Endometrium (tissue), 2 donors: ENCODE measurements at regions not wholly inside any gene's neighbourhood (a gene's known extent, or its start where the extent isn't known, plus 50 kb on each side); places are given as distances from the start of the nearest gene placed in this dataset.
"Not testable (repeated sequence)": the region's sequence is repeated elsewhere in the genome, so short reads cannot be mapped to it uniquely, and the experiment has no call there.

Experiments used
- FAIRE-seq: peaks from 2 replicates; lab custom pipeline; 2012; peaks lifted over from hg19 to GRCh38; lab: Jason Lieb, UNC
- donor health status: control.
- donor health status: control.

DNA sequence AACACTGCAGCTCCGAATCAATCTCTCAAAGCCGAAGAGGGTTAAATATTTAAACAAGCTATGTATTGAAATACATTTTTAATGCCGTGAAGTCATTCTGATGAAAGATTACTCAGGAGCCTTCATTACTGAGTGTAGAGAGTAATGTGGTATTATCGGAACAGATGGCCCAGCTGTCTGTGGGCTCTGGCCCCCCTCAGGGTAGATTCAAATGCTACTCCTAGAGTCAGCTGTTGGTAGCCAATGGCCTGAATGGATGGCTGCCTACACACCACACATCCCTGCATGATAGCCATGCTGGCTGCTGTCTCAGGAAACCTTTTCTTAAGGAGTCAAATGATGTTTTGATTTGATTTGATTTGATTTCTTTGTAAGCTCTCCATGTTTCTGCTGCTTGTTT, 732.3 kb upstream of the CELF4 start:
- FAIRE-seq, result no peak

DNA sequence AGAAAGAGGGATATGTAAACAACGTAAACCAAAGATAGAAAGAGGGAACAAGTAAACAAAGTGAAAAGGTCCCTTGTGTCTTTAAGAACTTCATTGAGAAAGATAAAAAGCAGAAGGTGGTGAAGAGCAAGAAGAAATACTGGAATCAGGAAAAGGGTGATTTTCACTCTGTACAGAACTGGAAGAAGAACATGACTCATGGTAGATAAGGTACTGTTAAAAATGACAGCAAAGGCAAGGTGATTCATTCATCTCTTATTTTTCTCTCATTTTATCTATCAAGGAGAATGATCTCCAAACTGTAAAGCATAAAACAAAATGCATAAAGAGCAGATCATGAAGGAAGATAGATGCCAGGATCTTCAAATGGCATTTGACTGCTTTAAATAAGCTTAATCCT, 724.6 kb upstream of the CELF4 start:
- FAIRE-seq, result no peak

DNA sequence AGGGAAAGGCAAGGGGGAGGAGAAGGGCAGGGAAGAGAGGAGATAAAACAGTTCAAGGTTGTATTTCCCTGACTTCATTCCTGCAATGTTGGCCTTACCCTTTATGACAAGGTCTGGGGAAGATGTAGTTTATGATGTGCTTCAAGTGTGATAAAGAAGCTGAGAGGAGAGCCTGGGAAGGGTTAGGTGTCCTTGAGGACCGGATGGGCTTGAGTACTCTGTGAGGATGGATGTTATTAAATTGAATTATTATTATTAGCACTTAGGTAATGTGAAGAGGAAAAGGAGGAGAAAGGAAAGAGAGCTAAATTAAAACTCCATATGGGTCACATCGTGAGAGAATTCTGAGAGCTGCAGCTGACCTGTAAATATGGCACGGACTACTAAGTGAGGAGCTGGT, 719.4 kb upstream of the CELF4 start:
- no peak for FAIRE-seq

DNA sequence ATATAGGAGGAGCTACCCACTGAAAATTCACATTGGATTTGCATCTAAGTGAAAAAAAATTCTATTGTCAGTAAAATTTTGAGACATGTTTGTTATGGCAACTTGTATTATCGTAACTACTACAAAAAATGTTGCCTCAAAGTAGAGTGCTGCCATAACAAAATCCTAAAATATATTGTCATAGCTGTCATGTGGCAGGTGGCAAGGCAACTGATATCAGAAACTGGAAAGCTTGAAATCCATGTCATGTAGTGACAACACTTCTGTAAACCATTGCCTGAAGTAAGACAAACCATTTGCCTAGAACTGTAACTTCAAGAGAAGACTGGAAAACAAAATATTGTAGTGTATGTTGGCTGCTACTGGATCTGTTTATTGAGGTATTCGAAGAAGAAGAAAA, 697.5 kb upstream of the CELF4 start:
- FAIRE-seq, result no peak

DNA sequence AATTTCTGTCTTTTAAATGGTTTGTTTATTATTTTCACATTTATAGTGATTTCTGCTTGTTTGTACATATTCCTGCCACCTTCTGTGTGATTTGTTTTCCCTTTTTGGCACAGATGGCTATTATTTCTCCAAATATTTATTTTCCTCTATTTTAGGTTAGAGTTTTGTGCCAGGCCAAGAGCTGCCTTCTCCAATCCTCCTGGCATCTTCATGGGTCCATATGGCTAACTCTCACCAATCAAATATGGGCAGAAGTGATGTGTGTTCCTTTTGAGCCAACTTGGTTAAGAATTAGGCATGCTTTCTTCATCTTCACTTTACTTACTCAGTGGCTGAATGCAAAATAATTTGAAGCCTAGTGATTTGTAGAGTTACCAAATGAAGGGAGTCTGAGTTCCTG, 697.1 kb upstream of the CELF4 start:
- no peak for FAIRE-seq

DNA sequence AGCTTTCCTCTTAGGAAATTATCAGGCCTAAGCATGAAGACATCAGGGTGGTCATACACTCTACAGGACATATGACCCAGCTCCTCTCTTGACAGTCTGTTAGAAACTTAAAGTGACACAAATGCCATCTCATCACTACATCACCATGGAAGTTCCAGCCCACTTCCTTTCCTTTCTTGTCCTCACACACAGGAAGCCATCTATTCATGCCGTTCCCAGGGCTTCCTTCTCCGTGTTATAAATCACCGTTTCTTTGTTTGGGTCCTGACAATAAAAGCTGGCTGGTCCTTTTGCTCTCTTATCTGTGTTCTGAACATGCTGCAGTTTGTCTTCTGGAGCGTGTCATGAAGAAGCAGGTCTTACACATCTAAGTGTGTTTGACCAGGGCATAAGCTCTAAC, 692.1 kb upstream of the CELF4 start:
- FAIRE-seq, result no peak

DNA sequence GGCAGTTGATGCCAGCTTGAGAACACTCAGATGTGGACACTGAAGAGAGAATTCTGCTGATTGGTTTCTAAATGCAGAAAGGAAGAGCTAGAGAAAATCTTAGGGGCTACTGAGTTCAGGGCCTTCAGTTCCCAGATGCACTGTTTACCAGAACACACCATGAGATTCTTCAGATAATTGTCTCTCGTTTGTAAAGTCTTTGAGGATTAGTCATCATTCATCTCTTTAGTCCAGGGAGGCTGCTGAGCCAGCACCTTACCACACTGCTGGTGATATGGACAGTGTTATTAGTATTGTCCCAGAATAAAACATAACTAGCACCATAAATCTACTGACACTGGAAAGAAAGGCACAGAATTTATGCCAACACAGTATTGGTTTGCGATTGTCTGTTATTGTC, 690.8 kb upstream of the CELF4 start:
- FAIRE-seq, result no peak

DNA sequence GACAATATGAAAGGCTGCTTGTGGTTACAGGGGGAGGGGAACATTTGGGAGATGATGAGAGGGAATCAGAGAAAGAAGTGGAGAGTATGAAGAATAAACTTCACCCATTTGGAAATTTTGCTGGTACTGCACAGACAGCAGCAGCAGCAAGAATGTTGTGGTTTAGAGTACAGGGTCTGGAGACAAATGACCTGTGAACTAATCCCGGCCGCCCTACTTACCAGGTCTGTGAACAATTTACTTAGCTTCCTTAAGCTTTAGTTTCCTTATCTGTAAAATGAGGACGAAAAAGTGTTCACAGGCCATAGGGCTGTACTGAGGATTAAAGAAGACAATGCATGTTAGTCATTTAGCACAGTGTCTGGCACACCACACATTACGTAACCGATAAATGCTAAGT, 685.4 kb upstream of the CELF4 start:
- no peak for FAIRE-seq

DNA sequence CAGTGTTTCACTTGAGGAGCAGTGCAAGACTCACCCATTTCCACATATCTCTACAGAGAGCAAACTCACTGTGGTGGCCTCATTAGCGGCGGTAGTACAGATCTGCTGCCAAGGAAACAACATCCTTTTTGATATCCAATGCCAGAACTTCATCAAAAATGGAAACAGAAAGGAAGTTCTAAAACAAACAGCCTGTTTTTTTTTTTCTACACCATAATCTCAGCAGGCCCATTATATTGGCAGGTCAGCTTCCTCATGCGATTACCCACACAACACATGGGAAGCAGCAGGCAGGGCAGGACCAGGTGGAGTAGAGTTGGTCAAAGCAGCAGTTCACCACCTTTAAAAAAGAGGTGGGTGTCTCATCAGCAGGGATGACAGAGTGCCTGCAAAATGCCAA, 678.9 kb upstream of the CELF4 start:
- no peak for FAIRE-seq

DNA sequence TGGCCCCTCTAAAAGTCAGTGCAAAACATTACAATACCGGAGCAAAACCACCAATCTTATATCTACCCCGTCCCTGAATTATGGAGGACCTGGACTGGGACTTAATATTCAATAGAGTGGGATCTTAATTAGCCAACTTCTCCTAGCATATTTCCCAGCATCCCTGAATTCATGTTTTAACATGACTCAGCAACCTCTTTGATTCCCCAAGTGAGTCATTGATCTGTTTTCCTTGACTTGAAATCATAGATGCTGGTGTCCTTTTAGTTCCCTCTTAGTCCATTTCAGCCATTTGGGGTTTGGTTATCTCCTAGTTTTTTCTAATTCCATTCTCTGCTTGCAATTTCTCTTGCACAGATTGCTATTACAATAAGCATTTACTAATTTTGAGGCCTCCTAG, 677.7 kb upstream of the CELF4 start:
- FAIRE-seq, result no peak

DNA sequence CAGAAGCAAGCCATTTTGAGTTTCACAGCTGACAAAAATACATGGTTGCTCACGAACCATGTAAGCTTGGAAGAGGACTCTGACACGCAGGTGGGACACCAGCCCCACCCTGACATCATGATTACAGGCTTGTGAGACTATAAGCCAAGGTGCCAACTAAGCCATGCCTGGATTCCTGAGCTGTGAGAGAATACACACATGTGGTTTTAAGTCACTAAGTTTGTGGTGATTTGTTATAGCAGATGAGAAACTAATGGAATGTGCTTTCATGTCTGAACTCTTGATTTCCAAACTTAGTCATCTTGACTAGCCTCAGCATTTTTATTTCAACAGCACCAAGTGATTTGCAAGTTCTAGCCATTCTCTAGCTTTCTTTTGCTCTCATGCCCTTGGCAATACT, 676.1 kb upstream of the CELF4 start:
- no peak for FAIRE-seq

DNA sequence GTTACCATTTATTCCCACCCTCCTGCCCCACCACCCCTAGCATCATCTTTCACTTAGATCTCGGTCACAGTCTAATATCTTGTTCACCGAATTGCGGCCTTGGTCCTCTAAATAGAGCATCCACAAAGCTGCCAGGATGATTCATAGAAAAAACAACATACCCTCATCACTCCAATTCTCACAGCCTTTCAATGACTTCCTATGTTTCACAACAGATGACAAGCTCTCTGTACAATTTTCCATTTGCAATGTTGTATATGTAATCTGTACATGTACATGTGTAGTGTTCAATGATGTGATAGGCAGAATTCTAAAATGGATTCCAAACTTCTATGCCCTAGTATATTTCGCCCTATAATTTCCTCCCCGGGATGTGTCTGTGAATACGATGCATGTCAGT, 675.6 kb upstream of the CELF4 start:
- FAIRE-seq, result no peak

DNA sequence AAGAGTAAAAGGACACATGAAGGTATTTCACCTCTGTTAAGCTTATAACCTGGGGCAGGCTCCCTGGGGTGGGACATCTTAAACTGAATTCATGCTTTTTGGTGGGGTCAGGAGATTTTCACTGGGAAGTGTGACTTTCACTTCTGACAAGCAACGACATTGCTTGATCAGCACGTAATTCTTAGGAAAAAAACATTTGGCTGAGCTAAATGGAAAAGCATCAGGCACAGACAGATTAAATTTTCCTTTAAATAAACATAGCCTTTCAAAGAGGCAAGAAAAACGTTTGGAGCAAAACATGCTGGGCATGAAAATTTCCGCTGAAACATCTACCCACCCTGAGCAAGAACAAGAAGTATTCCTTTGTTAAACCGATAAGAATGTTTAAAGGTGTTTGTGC, 674.0 kb upstream of the CELF4 start:
- FAIRE-seq, result no peak

DNA sequence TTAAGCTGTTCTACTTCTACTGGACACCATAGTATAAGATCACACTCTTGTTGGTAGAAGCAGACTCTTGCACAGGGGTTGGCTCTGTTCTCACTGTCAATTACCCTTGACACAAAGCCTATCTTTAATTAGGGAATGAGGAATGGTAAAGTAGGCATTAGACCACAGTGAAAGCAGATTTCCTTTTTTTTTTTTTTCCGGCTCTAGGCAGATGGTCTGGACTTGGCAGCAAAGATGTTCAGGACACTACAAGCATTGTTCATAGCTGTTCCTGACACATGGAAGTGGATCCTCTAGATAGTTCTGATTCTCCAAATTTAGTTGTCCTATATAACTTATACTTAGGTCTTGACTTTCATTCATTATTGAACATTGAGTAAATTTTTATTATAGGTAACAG, 672.2 kb upstream of the CELF4 start:
- no peak for FAIRE-seq

DNA sequence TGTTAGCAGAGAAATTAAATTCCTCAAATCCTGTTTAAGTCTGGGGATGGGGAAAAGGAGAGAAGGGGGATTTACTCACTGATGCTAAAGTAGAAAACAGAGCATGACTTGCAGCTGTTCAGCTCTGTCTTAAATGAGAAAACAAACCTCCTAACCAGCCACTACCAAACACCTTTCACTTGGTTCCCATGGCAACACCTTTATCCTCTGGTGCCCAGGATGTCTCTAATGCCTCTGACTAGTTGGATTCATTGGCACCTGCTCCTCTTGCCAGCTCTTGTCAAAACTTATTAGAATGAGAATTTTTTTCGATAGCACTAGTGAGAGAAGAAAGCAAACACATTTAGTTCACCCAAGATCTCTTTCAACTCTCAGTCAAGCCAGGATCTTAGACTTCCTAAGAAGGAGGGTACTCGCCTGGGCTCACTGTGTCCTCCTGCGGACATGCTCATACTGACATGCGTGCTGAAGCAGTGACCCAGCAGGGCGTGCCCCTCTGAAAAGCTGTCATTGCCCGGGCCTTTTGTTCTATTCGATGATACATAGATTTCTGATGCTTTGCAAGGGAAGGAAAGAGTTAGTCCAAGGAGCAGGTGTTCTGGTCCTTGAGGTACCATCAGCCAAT, 656.0 kb upstream of the CELF4 start:
- FAIRE-seq, result no peak

DNA sequence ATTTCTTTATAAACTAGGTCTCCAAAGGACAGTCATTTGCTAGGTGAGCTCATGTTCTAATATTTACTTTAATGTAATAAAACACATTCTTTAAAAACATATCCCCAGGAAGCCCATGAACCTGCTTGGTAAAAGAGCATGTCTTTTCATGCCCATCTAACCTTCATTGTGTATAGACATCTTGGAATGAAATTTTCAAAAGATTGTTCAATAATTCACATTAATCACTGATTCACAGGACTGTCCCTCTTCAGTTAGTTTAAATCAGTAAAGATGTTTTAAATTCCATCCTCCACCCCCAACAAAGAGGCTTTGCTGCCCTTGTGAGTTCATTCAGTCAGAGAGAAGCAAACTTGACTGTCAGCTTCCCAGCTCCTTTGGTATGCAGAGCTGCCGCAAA, 633.4 kb upstream of the CELF4 start:
- no peak for FAIRE-seq

DNA sequence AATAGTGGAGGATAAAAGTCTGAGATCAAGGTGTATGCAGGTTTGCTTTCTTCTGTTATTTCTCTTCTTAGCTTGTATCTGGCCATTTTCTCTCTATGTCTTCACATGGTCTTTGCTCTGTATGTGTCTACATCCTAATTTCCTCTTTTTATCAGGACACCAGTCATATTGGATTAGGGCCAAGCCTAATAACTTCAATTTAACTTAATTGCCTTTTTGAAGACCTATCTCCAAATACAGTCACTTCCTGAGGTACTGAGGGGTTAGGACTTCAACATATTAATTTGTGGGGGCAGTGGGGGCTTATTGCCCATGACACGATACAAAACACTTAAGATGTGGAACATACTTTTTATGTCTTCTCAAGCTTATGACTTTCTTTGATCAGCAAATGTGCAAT, 632.9 kb upstream of the CELF4 start:
- FAIRE-seq, result no peak

DNA sequence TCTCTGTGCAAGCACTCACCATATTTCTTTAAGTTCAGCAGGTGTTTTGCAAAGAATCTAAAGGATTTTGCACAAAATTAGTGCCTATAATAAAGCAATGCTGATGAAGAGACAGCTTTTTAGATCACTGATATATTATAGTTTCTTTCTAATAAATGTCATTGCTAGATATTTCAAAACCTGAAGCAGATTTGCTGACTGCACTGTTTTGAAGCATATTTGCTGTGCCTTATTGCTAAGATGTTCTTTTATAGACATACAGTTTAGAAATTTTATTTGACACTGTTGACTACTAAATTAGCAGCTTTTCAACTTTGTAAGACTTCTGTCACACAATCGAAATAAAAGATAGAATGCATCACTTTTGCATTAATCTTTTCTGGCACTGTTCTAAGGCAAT, 620.9 kb upstream of the CELF4 start:
- no peak for FAIRE-seq

DNA sequence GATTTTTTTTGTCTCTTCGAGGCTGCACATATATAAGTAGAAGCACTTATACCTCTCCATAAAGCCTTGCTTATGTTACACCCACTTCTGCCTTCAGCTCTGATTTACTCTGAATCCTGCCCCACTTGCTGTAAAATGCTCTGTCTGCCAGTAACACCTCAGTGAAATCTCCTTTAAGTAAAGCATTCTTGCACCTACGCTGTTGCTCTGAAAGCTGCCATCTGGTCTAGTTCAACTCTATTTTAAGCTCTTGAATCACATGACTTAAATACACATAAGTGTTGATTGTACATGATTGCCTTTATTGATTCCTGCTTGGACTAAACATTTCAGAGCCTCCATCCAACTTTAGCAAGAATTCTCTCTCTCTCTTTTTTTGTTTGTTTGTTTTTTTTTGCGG, 609.0 kb upstream of the CELF4 start:
- FAIRE-seq, result no peak

DNA sequence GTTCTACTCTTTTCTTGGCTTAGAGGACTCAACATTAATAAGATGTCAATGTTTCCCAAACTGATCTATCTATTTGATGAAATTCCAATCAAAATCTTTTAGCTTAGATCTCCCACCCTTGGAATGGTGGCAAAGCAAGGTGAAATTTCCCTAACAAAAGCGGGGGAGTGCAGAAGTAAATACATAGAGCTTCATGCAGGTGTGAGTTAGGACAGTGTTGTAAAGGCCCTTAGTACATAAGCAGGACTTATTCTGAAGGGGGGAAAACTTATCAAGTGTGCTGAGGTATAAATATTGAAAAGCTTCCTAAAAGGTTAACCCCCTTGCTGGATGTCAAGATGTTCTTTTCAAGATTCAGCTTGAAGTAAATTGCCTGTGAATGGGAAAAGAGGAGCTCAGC, 608.6 kb upstream of the CELF4 start:
- no peak for FAIRE-seq

DNA sequence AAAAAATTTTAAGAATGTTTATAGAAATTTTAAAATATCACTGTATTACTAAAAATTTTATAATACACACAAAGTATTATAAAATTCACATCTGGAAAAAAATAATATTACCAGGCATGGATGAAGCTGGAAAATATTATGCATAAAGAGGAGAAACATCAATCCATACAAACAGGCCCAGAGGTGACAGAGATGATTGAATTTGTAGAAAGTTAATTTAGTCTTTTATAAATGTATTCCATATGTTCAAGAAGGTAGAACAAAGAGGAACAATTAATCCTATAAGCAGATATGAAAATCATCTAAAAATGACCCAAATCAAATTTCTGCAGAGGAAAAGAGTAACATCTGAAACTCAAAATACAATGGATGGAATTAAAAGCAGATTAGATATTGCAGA, 605.2 kb upstream of the CELF4 start:
- FAIRE-seq, result no peak

DNA sequence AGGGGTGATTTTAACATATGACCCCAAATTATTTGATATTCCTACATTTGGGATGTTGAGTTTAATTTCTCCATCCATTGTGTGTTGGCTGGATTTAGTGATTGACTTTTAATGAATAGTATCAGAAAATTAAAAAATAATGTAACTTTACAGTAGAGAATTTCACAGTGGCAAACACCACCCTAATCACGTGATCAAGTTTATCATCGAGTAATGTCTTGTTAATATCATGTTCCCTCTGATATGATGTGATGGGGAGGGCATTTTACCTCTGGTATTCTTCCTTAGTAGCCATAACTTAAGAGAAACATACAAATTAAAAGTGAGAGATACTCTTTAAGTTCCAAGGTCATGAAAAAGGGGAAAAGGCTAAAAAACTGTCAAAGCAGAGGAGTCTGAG, 602.0 kb upstream of the CELF4 start:
- no peak for FAIRE-seq

DNA sequence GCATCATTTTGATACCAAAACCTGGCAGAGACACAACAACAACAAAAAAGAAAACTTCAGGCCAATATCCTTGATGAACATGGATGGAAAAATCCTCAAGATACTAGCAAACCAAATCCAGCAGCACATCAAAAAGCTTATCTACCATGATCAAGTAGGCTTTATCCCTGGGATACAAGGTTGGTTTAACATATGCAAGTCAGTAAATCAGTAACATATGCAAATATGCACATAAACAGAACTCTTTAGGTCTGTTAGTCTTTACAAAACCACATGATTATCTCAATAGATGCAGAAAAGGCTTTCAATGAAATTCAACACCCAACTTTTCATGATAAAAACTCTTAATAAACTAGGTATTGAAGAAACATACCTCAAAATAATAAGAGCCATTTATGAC, 587.5 kb upstream of the CELF4 start:
- FAIRE-seq, result not testable (repeated sequence)

DNA sequence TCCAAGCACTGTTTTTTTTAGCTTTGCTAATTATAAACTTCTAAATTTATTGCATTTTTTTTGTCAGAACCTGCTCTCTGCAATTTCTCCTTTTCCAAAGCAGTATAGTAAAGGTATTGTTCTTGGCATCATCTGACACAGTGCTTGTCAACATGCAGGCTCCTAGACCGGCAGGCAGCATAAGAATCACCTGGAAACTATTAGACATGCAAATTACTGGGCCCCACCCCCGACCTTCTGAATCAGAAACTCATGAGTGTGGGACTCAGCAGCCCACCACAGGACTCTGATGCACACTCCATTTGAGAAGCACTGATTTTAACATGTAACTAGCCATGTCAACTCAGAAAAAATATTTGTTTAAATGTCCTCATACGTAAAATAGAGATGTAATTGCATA, 551.1 kb upstream of the CELF4 start:
- FAIRE-seq, result no peak

DNA sequence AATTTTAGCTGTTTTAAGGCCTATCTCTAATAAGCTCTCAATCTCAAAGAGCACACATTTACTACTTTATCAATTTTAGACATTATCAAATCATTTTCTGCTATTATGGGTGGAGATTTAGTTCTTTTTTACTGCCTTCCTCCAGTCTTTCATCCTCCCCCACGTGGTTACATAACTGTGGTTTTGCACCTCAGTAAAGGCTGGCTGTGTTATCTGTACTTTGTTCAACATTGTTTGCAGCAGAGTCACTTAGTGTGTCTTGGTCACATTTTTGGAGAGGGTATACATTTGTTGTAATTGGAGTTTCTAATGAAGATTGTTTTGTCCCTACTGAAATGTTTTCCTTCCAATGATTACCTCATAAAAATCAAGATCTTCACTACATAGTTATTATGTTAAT, 549.6 kb upstream of the CELF4 start:
- FAIRE-seq, result no peak
